PC-9 (cell line): ENCODE measurements at regions not wholly inside any gene's neighbourhood (a gene's known extent, or its start where the extent isn't known, plus 50 kb on each side); places are given as distances from the start of the nearest gene placed in this dataset.

Experiments
- BruUV-seq: library from RNA; stranded (reverse); fragments of 400-500 nt; replicated peaks from 2 replicates; lab custom pipeline; 2021; lab: Mats Ljungman, UMichigan
- CTCF ChIA-PET: fragments of 300-600 bp; sonication (Branson Sonifier 250); formaldehyde crosslinking; loops from one replicate; lab custom pipeline; 2022; ENCODE audit warnings: antibody characterized with exemption; lab: Charles Lee
- POLR2A ChIA-PET: fragments of 300-600 bp; sonication (Branson Sonifier 250); formaldehyde crosslinking; loops from one replicate; lab custom pipeline; 2022; ENCODE audit warnings: antibody characterized with exemption; ENCODE audit not compliant: unreplicated experiment; lab: Charles Lee
- DNase-seq, 2 experiments: peaks; one replicate each; pipeline versions ENCODE4 v3.0.0 to v3.0.0-alpha.2; 2015 to 2022; ENCODE audit warnings: mixed read lengths in 1 of 2
- H2AFZ ChIP-seq: fragments of 200-600 bp; sonication (generic); 2 replicates; pipeline ENCODE4 v1.8.1; 2017; ENCODE audit warnings: antibody characterized with exemption
- H3F3A ChIP-seq: fragments of 200-600 bp; sonication (generic); 2 replicates; pipeline ENCODE4 v1.8.1; 2017; ENCODE audit warnings: antibody characterized with exemption, mild to moderate bottlenecking, low read depth; ENCODE audit not compliant: insufficient read depth
- H3K27ac ChIP-seq: fragments of 200-600 bp; sonication (generic); 2 replicates; pipeline ENCODE4 v1.6.1; 2016; ENCODE audit warnings: mixed run types
- H3K27me3 ChIP-seq: fragments of 200-600 bp; sonication (generic); 2 replicates; pipeline ENCODE4 v1.6.1; 2016; ENCODE audit warnings: low read depth, mixed run types; ENCODE audit not compliant: insufficient read depth
- H3K36me3 ChIP-seq: fragments of 200-600 bp; sonication (generic); 2 replicates; pipeline ENCODE4 v1.6.1; 2016; ENCODE audit warnings: low read depth, mixed run types
- H3K4me1 ChIP-seq: fragments of 200-600 bp; sonication (generic); replicated peaks from 2 replicates; pipeline ENCODE4 v1.6.1; 2016; ENCODE audit warnings: mixed run types; ENCODE audit not compliant: insufficient read depth
- H3K4me2 ChIP-seq: fragments of 200-600 bp; sonication (generic); 2 replicates; pipeline ENCODE4 v1.6.1; 2017; ENCODE audit warnings: mixed run types
- H3K4me3 ChIP-seq: fragments of 200-600 bp; sonication (generic); 2 replicates; pipeline ENCODE4 v1.6.1; 2016; ENCODE audit warnings: mixed run types
- H3K79me2 ChIP-seq: fragments of 200-600 bp; sonication (generic); 2 replicates; pipeline ENCODE4 v1.6.1; 2017; ENCODE audit warnings: low read depth, mixed run types
- H3K9me2 ChIP-seq: fragments of 200-600 bp; sonication (generic); 2 replicates; pipeline ENCODE4 v1.8.1; 2017; ENCODE audit warnings: mild to moderate bottlenecking; ENCODE audit not compliant: insufficient read depth
- H3K9me3 ChIP-seq: fragments of 200-600 bp; sonication (generic); 2 replicates; pipeline ENCODE4 v1.8.1; 2016; ENCODE audit warnings: low read depth; ENCODE audit not compliant: insufficient read depth
- H4K20me1 ChIP-seq: fragments of 200-600 bp; sonication (generic); 2 replicates; pipeline ENCODE4 v1.8.1; 2017; ENCODE audit not compliant: insufficient read depth
- EZH2 ChIP-seq: fragments of 200-600 bp; sonication (generic); IDR thresholded peaks from 2 replicates; pipeline ENCODE4 v1.8.0; 2017; ENCODE audit warnings: antibody characterized with exemption, low read depth
- intact Hi-C: fragments of 100-400 bp; cut with micrococcal nuclease; formaldehyde crosslinking; loops from one replicate; pipeline ENCODE4 v1.10.0; 2022; ENCODE audit not compliant: unreplicated experiment
- TF ChIP-seq, protein P1 (sequence below): fragments of 200-600 bp; sonication (generic); conservative IDR thresholded peaks from 2 replicates; pipeline ENCODE4 v1.6.1; 2017; ENCODE audit warnings: mixed run types, antibody characterized with exemption, mild to moderate bottlenecking, moderate library complexity

DNA sequence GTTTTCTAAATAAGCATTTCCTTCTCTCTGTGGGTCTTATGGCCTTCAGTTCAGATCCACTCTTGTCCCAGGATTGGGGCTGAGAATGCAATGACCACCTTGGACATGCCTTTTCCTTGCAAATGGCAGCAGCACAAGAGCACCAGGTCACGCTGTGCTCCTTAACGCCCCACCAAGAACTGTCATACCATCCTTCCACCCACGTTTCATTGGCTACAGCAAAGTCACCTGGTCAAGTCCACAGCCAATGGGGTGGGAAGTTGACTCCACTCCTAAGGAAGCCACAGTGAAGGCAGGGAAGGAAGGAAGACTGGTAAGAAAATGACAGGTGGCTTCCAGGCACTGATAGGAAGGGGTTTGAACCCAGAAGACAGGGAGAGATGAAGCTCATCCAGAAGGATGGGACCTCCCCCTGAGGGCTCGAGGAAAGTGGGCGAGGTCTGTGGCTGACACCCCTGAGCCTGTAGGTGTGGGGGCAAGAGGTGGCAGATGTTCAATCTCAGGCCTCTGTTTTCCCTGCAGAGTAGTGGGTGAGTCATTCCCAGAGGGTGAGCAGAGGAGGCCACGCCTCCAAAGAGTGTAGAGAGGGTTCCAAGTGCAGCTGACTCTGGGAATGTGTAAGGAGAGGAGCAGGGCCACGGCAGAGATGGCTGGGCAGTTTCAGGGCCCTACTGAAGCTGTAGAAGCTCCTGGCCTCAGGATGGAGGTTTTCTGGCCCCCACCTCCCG lies 113.5 kb upstream of the VRK1 start:
- intact Hi-C loops: no loop called here
- no peak for DNase-seq
- Histone ChIP-seq H3K27me3 (no peaks in the 10 kb centered on the region), H3K9me2 (no peaks in the 10 kb centered on the region), H3K4me2 (no peak overlapping the region), H3K9me3 (no peaks in the 10 kb centered on the region), H2AFZ (no peak overlapping the region), H3K4me1 (no peaks in the 10 kb centered on the region), H3K79me2 (no peaks in the 10 kb centered on the region), H3F3A (no peaks in the 10 kb centered on the region), H3K36me3 (no peaks in the 10 kb centered on the region), H3K27ac (no peak overlapping the region), H3K4me3 (no peak overlapping the region), H4K20me1 (no peaks in the 10 kb centered on the region)
- ChIA-PET POLR2A (no interaction called here), CTCF (no interaction called here)
- TF ChIP-seq, protein P1, sequence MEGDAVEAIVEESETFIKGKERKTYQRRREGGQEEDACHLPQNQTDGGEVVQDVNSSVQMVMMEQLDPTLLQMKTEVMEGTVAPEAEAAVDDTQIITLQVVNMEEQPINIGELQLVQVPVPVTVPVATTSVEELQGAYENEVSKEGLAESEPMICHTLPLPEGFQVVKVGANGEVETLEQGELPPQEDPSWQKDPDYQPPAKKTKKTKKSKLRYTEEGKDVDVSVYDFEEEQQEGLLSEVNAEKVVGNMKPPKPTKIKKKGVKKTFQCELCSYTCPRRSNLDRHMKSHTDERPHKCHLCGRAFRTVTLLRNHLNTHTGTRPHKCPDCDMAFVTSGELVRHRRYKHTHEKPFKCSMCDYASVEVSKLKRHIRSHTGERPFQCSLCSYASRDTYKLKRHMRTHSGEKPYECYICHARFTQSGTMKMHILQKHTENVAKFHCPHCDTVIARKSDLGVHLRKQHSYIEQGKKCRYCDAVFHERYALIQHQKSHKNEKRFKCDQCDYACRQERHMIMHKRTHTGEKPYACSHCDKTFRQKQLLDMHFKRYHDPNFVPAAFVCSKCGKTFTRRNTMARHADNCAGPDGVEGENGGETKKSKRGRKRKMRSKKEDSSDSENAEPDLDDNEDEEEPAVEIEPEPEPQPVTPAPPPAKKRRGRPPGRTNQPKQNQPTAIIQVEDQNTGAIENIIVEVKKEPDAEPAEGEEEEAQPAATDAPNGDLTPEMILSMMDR: no peak
- TF ChIP-seq EZH2: no peak
- no TSS peak for BruUV-seq

GRCh38 chr14:96686126-96686525 lies 111.1 kb upstream of the VRK1 start:
- intact Hi-C loops: no loop called here

DNA sequence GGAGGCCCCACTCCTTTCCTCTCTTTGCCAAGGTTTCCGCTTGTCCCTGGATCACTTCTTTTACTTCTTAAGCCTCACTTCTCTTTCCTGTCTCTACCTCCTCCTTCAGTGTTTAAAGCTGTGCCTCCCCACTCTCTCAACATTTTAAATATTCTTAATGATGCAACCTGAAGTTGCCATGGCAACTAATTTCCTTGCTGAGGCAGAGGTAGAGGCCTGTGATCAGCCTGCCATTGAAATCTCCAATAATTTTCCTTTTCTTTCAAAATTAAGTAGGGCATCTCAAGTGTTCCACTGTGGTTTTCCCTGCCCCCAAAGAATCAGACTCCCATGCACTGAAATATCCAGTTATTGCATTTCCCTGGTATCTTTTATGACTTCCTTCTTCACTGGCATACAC lies 108.6 kb upstream of the VRK1 start:
- DNase-seq: no peak
- H2AFZ ChIP-seq: no peak overlapping the region
- ChIA-PET POLR2A (no interaction called here), CTCF (no interaction called here)
- H3K4me2 ChIP-seq: no peak overlapping the region
- BruUV-seq: no TSS peak
- TF ChIP-seq, protein P1: no peak
- no peak for TF ChIP-seq EZH2
- intact Hi-C loops: no loop called here
- no peaks in the 10 kb centered on the region for H3F3A ChIP-seq
- no peaks in the 10 kb centered on the region for H3K9me2 ChIP-seq
- no peak overlapping the region for H3K4me3 ChIP-seq
- H3K36me3 ChIP-seq: no peaks in the 10 kb centered on the region
- no peaks in the 10 kb centered on the region for H3K4me1 ChIP-seq
- H3K9me3 ChIP-seq: no peaks in the 10 kb centered on the region
- H4K20me1 ChIP-seq: no peaks in the 10 kb centered on the region
- no peaks in the 10 kb centered on the region for H3K79me2 ChIP-seq
- no peak overlapping the region for H3K27ac ChIP-seq
- H3K27me3 ChIP-seq: no peaks in the 10 kb centered on the region

More at GRCh38 chr14:96686126-96686525, 111.1 kb upstream of the VRK1 start:
- Histone ChIP-seq H3K27me3 (no peaks in the 10 kb centered on the region), H3K9me3 (no peaks in the 10 kb centered on the region), H3K36me3 (no peaks in the 10 kb centered on the region), H3K4me2 (no peak overlapping the region), H3K4me1 (no peaks in the 10 kb centered on the region), H3K79me2 (no peaks in the 10 kb centered on the region), H3K9me2 (no peaks in the 10 kb centered on the region), H3K4me3 (no peak overlapping the region), H3F3A (no peaks in the 10 kb centered on the region), H3K27ac (no peak overlapping the region), H4K20me1 (no peaks in the 10 kb centered on the region), H2AFZ (no peak overlapping the region)
- no TSS peak for BruUV-seq
- no peak for DNase-seq
- ChIA-PET POLR2A (no interaction called here), CTCF (no interaction called here)
- no peak for TF ChIP-seq EZH2
- TF ChIP-seq, protein P1: no peak
